Cardiac muscle cell (in vitro differentiated cells and primary cell): ENCODE measurements at regions not wholly inside any gene's neighbourhood (a gene's known extent, or its start where the extent isn't known, plus 50 kb on each side); places are given as distances from the start of the nearest gene placed in this dataset.
A peak's percentile ranks its signal among the peaks of the same experiment; 100 is the strongest.

Experiments
- DNase-seq, 2 donors: peaks; one replicate each; pipeline versions ENCODE4 v3.0.0 to v3.0.0-alpha.2; 2010 to 2017; ENCODE audit warnings: low read depth in 1 of 2, low spot score in 1 of 2
- H3K27ac ChIP-seq: fragments of 200-600 bp; sonication (generic); 2 replicates; pipeline ENCODE4 v1.5.1; 2016
- H3K27me3 ChIP-seq: fragments of 200-600 bp; sonication (generic); 2 replicates; pipeline ENCODE4 v1.6.0; 2016; ENCODE audit warnings: control low read depth
- H3K36me3 ChIP-seq: fragments of 200-600 bp; sonication (generic); 2 replicates; pipeline ENCODE4 v1.5.1; 2016; ENCODE audit warnings: control low read depth
- H3K4me1 ChIP-seq: fragments of 200-600 bp; sonication (generic); 2 replicates; pipeline ENCODE4 v1.8.1; 2017; ENCODE audit warnings: low read depth, mild to moderate bottlenecking, mixed run types
- H3K4me3 ChIP-seq: fragments of 200-600 bp; sonication (generic); 2 replicates; pipeline ENCODE4 v1.5.1; 2016; ENCODE audit warnings: mild to moderate bottlenecking
- H3K9me3 ChIP-seq: fragments of 200-600 bp; sonication (generic); 2 replicates; pipeline ENCODE4 v1.5.1; 2017; ENCODE audit warnings: low read depth, mild to moderate bottlenecking, control low read depth
- TF ChIP-seq, protein P1 (sequence below): IDR thresholded peaks from 2 replicates; pipeline ENCODE4 v1.5.1; 2012; ENCODE audit warnings: low read depth, mild to moderate bottlenecking, low read length

DNA sequence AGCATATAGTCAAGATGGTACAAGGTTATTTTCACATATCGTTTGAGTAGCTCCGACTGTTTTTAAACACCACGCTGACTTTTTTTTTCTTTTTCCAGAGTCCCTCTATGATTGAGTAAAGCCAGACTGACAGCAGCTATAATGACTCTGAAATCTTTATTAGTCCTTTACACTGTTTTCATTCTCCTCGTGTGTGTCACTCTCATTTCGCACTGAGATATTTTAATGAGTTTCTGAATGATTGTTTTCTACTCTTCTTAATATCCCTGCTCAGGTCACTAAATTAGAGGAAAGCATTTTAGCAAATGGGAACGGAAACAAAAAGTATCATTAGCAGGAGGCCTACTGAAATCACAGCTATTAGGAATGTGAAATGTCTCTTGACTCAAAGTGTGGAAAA is 162.3 kb upstream of the MTPN start:
- TF ChIP-seq, protein P1, sequence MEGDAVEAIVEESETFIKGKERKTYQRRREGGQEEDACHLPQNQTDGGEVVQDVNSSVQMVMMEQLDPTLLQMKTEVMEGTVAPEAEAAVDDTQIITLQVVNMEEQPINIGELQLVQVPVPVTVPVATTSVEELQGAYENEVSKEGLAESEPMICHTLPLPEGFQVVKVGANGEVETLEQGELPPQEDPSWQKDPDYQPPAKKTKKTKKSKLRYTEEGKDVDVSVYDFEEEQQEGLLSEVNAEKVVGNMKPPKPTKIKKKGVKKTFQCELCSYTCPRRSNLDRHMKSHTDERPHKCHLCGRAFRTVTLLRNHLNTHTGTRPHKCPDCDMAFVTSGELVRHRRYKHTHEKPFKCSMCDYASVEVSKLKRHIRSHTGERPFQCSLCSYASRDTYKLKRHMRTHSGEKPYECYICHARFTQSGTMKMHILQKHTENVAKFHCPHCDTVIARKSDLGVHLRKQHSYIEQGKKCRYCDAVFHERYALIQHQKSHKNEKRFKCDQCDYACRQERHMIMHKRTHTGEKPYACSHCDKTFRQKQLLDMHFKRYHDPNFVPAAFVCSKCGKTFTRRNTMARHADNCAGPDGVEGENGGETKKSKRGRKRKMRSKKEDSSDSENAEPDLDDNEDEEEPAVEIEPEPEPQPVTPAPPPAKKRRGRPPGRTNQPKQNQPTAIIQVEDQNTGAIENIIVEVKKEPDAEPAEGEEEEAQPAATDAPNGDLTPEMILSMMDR = no peak

DNA sequence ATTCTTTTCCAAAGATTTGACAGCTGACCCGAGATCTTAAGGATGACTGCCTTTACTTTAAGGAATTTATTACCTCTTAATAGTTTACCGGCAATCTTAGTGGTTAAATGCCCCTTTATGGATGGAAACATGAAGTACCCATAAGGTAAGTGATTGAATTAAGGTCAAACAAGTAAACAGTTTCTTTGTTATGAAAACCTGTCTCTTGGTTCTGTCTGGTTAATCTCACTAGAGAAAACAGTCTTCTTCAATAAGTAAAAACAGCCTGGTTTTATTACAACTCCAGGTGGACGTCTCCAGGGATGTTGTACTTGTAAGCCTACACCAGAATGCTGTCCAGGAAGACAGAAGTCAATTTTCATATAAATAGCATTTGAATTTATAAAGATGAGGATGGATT is 161.8 kb upstream of the MTPN start:
- H3K27ac ChIP-seq = no peak overlapping the region
- no peak for DNase-seq
- H3K9me3 ChIP-seq = no peaks in the 10 kb centered on the region
- no peaks in the 10 kb centered on the region for H3K27me3 ChIP-seq
- peaks cover 20% of the 10 kb centered on the region for H3K4me1 ChIP-seq
- H3K4me3 ChIP-seq = no peak overlapping the region
- H3K36me3 ChIP-seq = no peaks in the 10 kb centered on the region
- TF ChIP-seq, protein P1 = no peak

More for the DNA sequence above, 162.3 kb upstream of the MTPN start:
- Histone ChIP-seq H3K27me3 (no peaks in the 10 kb centered on the region), H3K27ac (no peak overlapping the region), H3K9me3 (no peaks in the 10 kb centered on the region), H3K4me3 (no peak overlapping the region), H3K4me1 (peaks cover 16% of the 10 kb centered on the region), H3K36me3 (no peaks in the 10 kb centered on the region)
- DNase-seq = no peak

DNA sequence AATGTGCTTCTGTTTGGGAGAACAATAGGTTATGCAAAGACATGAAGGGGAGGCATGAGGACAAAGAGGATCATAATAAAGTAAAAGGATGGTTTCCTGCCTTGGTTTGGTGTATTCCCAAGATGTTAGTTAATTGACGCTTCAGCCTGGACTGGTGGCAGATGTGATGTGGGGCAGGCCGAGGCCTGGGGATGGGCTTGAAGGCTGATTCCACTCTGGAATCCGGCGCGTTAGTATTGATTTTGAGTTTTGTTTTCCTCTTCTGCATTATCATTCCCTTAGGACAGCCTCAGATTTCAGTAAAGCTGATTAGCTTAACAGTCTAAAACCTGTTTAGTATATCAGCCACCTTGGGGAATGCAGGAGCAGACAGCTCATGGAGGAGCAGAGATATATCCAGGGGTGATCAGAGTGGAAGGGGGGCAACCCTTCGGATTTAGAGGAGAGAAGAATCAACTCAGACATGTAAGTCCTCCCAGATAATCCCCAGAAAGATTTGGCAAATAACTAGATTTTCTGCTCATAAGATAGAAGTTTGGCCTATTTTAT is 159.8 kb upstream of the MTPN start:
- H3K27ac ChIP-seq = peak overlapping the region; percentile 2
- H3K4me1 ChIP-seq = peaks cover 26% of the 10 kb centered on the region
- no peak overlapping the region for H3K4me3 ChIP-seq
- H3K9me3 ChIP-seq = no peaks in the 10 kb centered on the region
- TF ChIP-seq, protein P1 = no peak
- H3K27me3 ChIP-seq = no peaks in the 10 kb centered on the region
- H3K36me3 ChIP-seq = no peaks in the 10 kb centered on the region
- DNase-seq = no peak

DNA sequence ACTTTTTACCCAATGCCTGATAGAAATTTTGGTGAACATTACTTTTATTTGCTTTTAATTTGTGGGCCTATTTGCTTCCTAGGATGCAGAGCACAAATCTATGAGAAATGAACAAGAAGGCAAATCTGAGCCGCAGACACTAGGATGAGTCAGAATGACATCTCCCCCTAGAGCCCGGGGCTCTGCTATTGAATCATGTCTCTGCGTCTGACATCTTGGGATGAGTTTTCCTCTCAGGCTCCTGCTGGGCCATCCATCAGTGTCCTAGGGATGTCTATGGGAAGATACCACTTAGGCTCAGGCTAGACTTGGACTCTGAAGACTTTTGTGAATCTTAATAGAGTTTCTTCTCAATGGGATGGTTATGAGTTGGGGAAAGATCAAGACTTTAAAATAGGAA is 157.3 kb upstream of the MTPN start:
- H3K27me3 ChIP-seq = no peaks in the 10 kb centered on the region
- peak overlapping the region; percentile 31 for H3K27ac ChIP-seq
- H3K36me3 ChIP-seq = no peaks in the 10 kb centered on the region
- no peak overlapping the region for H3K4me3 ChIP-seq
- TF ChIP-seq, protein P1 = no peak
- peaks cover 22% of the 10 kb centered on the region for H3K4me1 ChIP-seq
- DNase-seq = no peak
- H3K9me3 ChIP-seq = no peaks in the 10 kb centered on the region

DNA sequence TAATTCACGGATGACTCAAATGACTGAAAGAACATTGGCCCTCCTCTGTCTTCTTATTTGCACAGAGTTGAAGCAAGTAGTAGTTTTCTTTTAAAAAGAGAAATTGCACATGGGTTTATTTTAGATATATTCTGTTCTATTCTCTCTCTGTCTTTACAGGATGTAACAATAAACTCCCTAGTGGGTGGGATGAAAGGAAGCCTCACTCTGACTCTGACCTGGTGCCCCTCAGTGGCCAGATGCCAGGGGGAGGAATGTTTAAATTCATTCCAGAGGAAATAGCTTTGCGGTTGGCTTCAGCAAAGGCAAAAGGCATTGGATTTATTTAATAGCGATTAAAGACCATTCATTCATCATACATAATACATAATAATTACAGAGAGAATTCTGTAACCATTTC is 156.4 kb upstream of the MTPN start:
- TF ChIP-seq, protein P1 = no peak
- Histone ChIP-seq H3K9me3 (no peaks in the 10 kb centered on the region), H3K36me3 (no peaks in the 10 kb centered on the region), H3K27me3 (no peaks in the 10 kb centered on the region), H3K27ac (peak overlapping the region; percentile 31), H3K4me3 (no peak overlapping the region), H3K4me1 (peaks cover 18% of the 10 kb centered on the region)
- DNase-seq = peak in 1 of 2 donors; percentile 10

DNA sequence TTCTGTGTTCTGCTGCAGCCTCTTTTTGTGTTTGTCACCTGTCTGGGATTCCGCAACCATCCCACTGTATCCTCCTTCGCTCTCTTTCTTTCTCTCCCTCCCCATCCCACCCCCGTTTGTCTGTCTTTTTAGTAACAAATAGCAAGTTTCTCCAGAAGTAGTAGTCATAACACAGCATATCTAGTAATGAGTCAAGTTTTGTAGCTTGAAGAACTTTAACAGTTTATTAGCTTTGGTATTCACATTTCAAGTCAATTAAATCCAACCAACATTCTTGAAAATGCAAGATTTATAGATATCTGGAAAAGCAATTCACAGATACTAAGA is 154.1 kb upstream of the MTPN start:
- no peaks in the 10 kb centered on the region for H3K27me3 ChIP-seq
- no peak overlapping the region for H3K27ac ChIP-seq
- no peak overlapping the region for H3K4me3 ChIP-seq
- no peaks in the 10 kb centered on the region for H3K9me3 ChIP-seq
- TF ChIP-seq, protein P1 = no peak
- H3K36me3 ChIP-seq = no peaks in the 10 kb centered on the region
- peaks cover 12% of the 10 kb centered on the region for H3K4me1 ChIP-seq
- no peak for DNase-seq
